ENCODE measurements at regions not wholly inside any gene's neighbourhood (a gene's known extent, or its start where the extent isn't known, plus 50 kb on each side); places are given as distances from the start of the nearest gene placed in this dataset.

GRCh38 chr13:86838411-86839120, 832.6 kb upstream of the SLITRK5 start:
- TF ChIP-seq POLR2AphosphoS5 (IDR thresholded peaks at IDR 0.05; ENCODE audit: low read depth, low read length) (no peak), REST (IDR thresholded peaks at IDR 0.05; ENCODE audit: insufficient read depth in 1 of 2, low read depth in 2 of 2, low read length in 2 of 2) (no peak), TAF1 (IDR thresholded peaks at IDR 0.05; ENCODE audit: borderline replicate concordance, insufficient read depth, low read length) (no peak), SIN3A (IDR thresholded peaks at IDR 0.05; ENCODE audit: borderline replicate concordance, insufficient read depth, low read length) (no peak)
